IPS DF 19.7 (cell line): ENCODE measurements at regions not wholly inside any gene's neighbourhood (a gene's known extent, or its start where the extent isn't known, plus 50 kb on each side); places are given as distances from the start of the nearest gene placed in this dataset.
"Not testable (repeated sequence)": the region's sequence is repeated elsewhere in the genome, so short reads cannot be mapped to it uniquely, and the experiment has no call there.

Source experiments
- DNase-seq: peaks from one replicate; pipeline ENCODE4 v3.0.0-alpha.2; 2013; ENCODE audit warnings: low read depth, low spot score

GRCh38 chr1:221884821-221885220 is 142.9 kb upstream of the DUSP10 start:
- no peak for DNase-seq

DNA sequence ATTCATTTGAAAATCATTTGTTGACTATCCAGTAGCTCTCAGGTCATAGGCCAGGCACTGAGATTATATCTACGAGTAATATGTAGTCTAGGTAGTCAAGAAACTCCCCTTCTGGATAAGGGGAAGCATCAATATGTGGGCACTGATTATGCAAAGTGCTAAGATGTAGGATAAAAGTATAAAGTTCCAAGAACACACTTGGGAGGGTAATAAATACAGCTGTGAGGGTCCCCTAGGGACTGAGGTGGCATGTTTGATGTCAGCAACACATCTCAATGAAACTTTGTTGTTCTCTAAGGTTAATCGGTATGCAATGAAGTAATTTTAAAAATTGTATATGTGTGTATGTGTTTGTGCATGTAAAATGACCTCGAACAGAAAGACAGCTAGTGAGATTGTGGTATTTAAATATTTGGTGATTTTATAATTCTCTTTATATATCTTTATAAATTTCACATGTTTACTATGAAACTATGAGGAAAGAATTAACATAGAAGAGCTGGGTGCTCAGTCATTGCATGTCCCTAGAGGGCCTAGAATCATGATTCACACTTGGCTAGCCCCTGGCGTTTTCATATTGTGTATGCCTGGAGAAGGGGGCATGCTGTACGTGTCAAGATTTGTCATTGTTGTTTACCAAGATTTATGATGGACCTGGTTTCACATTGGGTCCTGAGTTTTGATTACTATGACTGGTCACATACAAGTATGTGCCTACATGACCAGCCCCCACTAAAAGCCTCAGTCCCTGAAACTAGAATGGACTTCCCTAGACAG is 140.1 kb upstream of the DUSP10 start:
- DNase-seq = no peak

GRCh38 chr1:221880182-221880581 is 138.3 kb upstream of the DUSP10 start:
- no peak for DNase-seq

- DNase-seq = no peak
Measured at GRCh38 chr1:221878134-221878533, 136.2 kb upstream of the DUSP10 start.

GRCh38 chr1:221877311-221877710 is 135.4 kb upstream of the DUSP10 start:
- DNase-seq = no peak

GRCh38 chr1:221875004-221875330 is 133.1 kb upstream of the DUSP10 start:
- DNase-seq = no peak

- DNase-seq = no peak
Measured at GRCh38 chr1:221874285-221875003, 132.6 kb upstream of the DUSP10 start.

GRCh38 chr1:221873673-221874072 is 131.8 kb upstream of the DUSP10 start:
- DNase-seq = no peak

DNA sequence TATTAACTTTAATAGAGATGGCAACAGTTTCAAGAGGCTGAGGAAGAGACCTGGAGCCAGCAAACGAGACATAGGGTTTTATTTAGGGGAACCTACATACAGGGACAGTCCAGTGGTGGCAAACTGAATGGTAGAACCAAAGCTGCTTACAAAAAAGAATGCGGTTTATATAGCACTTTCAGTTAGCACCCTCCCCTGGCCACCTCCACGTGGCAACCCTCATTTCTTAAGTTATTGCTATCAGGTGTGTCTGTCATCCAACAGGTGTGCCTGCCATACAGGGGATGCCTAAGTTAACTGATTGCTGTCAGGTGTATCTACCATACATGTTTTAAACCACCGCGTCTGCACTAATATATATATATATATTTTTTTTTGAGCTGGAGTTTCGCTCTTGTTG is 129.2 kb upstream of the DUSP10 start:
- no peak for DNase-seq

- no peak for DNase-seq
Measured at GRCh38 chr1:221869779-221870178, 127.9 kb upstream of the DUSP10 start.

GRCh38 chr1:221868593-221869303 is 126.9 kb upstream of the DUSP10 start:
- no peak for DNase-seq

GRCh38 chr1:221867003-221867402 is 125.1 kb upstream of the DUSP10 start:
- DNase-seq = no peak

DNA sequence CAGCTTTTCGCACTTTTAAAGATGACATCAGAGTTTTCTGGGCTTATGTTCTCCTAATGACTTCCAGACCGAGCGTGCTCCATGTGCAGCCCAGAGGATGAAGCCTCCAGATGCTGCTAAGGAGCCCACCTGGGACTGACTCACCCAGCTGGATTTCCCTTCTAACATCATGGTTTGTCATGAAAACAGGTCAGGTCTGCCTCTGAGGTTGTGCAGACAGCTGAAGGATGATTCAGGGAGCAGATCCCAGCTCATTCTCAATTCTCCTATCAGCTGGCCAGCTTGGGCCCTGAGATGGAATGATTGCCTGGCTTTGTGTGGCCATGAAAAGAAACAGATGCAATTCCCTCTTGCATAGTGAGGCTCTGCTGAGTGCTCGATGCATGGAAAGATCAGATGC is 123.9 kb upstream of the DUSP10 start:
- DNase-seq = no peak

DNA sequence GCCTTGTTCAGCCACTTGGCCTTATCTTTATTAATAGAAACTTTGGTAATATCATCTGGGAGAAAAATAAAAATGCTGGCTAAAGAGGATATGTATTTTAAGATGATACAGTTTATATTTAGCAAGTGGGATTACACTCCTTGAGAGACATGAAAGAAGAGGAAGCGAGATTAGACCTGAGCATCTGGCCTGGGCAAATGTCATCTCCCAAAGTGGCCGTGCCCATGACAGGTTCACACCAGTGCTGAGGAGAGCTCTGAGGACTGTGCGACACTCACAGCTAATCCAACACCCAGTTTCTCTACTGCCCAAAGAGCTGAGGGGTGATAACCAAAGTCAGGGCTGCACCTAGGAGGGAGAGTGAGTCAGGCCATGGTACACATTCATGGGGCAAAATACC is 121.7 kb upstream of the DUSP10 start:
- DNase-seq = no peak

DNA sequence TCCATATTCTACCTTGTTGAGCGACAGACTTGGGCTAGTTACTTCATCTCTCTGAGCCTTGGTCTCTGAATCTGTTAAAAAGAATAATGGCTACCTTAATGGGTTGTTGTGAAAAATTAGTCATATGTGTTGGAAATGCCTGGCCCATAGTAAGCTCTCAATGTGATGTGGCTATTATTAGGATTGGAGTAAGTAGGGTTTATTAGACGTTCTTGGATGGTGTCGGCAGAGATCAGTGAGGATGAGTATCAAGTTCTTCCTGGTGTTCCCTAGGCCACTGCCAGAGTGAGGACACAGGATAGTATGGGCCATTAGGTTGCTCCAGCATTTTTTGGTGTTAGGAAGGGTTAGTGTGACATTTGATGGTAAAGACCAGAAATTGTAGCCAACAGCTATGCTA is 121.1 kb upstream of the DUSP10 start:
- DNase-seq = no peak

DNA sequence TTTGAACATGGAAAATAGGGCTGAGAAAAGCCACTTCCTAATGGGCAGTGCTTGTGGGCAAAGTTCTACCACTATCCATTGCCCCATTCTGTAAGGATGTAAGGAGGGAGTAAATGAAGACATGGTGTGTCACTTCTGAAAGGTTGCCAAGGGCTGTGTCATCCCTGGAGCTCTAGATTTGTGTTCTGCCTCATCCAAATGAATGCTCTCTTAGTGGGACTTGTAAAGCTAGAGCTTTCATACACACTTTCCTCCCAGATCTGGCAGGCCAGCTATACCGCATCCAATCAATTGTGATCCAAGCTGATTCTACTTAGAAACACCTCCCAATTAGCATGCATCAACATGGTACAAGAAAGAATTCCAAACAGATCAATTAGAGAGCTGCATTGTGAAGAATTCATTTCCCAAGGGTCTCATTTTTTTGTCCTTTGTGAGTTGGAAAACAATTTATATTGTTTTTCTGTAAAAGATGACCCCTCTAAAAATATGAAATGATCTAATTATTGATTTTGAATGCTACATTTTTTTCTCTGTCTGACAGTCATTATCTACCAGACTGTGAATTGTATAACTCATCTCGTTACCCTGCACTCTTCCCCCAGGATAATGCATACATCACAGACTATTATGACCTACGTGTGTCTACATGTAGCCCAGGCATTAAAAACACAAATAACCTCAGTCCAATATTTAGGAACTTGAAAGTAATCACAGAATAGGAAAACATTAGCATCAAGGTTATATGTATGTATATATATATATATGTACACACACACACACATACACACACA is 117.1 kb upstream of the DUSP10 start:
- DNase-seq = no peak

DNA sequence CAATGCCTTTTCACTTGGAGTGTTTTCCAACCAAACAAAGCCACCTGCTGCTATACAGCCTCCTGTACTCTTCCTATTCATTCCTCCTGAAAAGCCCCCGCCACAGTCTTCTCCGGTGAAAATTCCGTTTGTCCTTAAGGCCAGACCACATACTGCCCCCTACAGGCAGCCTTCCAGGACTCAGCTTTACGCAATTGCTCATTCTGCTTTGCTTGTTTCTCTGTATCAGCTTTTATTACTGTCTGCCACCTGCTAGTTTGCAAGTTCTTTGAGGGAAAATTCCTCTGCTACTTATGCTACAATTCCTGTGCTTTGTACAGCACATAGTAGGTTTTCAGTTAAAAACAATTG is 115.2 kb upstream of the DUSP10 start:
- not testable (repeated sequence) for DNase-seq

- DNase-seq = no peak
Measured at GRCh38 chr1:221856228-221857093, 114.6 kb upstream of the DUSP10 start.

DNA sequence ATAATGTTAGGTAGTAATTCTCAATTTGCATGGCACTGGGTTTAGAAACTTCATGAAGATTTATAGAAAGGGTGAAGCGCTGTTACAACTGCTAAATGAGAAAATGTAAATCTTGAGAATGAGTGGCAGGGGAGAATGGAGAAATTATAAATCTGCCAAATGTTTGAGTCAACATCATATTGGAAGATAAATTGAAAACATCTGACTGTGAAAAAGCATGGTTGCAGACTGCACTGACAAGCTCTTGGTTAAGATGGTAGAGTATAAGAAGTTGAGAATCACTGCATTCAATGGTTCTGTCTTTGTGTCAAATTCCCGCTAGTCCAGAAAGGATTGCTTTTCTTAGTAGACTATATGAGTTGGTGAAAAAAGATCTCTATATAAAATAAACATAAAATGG is 113.3 kb upstream of the DUSP10 start:
- no peak for DNase-seq

DNA sequence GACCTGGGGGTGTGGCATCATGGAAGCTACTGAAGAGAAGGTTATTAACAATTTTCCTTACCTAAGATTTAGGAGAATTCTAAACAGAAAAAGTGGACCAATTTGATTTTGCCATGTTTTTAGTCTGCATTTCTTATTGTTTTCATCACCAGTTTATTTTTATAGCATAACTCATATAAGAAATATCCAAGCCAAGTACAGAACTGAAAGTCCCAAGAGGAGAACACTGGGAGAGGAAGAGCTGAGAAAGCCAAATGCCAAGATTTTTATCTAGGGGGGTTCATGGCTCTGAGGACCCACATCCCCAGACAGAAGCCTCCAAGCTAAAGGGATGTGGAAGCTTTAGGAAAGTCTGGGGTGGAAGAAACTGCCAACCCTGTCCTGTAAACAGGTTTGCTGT is 109.4 kb upstream of the DUSP10 start:
- no peak for DNase-seq
